ENCODE measurements at regions not wholly inside any gene's neighbourhood (a gene's known extent, or its start where the extent isn't known, plus 50 kb on each side); places are given as distances from the start of the nearest gene placed in this dataset.

GRCh38 chr12:130083734-130084133, 78.5 kb upstream of the FZD10 start (continued):
- TF ChIP-seq YY1 (IDR thresholded peaks at IDR 0.05; ENCODE audit: low read depth, low read length) = no peak
- TF ChIP-seq ATF3 (IDR thresholded peaks at IDR 0.05; ENCODE audit: insufficient read depth, low read depth, low read length) = no peak
- TF ChIP-seq BACH1 (IDR thresholded peaks at IDR 0.05; ENCODE audit: low read length) = no peak
- TF ChIP-seq RBBP5 (IDR thresholded peaks at IDR 0.05; ENCODE audit: borderline replicate concordance, low read depth, low read length) = no peak
- TF ChIP-seq SIN3A (conservative IDR thresholded peaks at IDR 0.05 in 1 of 2, IDR thresholded peaks at IDR 0.05 in 1 of 2; ENCODE audit: low read depth in 1 of 2, low read length in 2 of 2) = no peak

Measured in H1 (cell line).